GM12865 (cell line): ENCODE measurements at regions not wholly inside any gene's neighbourhood (a gene's known extent, or its start where the extent isn't known, plus 50 kb on each side); places are given as distances from the start of the nearest gene placed in this dataset.

Source experiments
- DNase-seq: peaks from one replicate; pipeline ENCODE4 v3.0.0; 2010; ENCODE audit warnings: low read depth
- H3K4me3 ChIP-seq: 2 replicates; pipeline ENCODE4 v1.5.1; 2011; ENCODE audit warnings: mild to moderate bottlenecking, low read depth, low read length, control low read depth
- CTCF ChIP-seq: IDR thresholded peaks from 2 replicates; pipeline ENCODE4 v1.5.1; 2011; ENCODE audit warnings: low read length, control low read depth, low read depth, inconsistent platforms; ENCODE audit not compliant: insufficient read depth; ENCODE audit errors: missing control alignments

GRCh38 chr12:124497658-124498057 lies 69.8 kb downstream of the NCOR2 start:
- H3K4me3 ChIP-seq, result no peak overlapping the region
- DNase-seq, result no peak
- TF ChIP-seq CTCF, result no peak

GRCh38 chr12:124497039-124497438 lies 70.4 kb downstream of the NCOR2 start:
- DNase-seq, result no peak

GRCh38 chr12:124496584-124496983 lies 70.8 kb downstream of the NCOR2 start:
- H3K4me3 ChIP-seq, result no peak overlapping the region
- DNase-seq, result peak; percentile 44
- TF ChIP-seq CTCF, result no peak

More at GRCh38 chr12:124497039-124497438, 70.4 kb downstream of the NCOR2 start:
- H3K4me3 ChIP-seq, result no peak overlapping the region
- no peak for TF ChIP-seq CTCF

- no peak for TF ChIP-seq CTCF
- H3K4me3 ChIP-seq, result no peak overlapping the region
- no peak for DNase-seq
These were observed 72.0 kb downstream of the NCOR2 start for GRCh38 chr12:124495194-124495983.

GRCh38 chr12:124494751-124495129 lies 72.7 kb downstream of the NCOR2 start:
- TF ChIP-seq CTCF, result no peak

GRCh38 chr12:124493809-124494750 lies 73.3 kb downstream of the NCOR2 start:
- no peak for TF ChIP-seq CTCF
- no peak overlapping the region for H3K4me3 ChIP-seq
- DNase-seq, result peak; percentile 94

More at GRCh38 chr12:124494751-124495129, 72.7 kb downstream of the NCOR2 start:
- H3K4me3 ChIP-seq, result no peak overlapping the region
- DNase-seq, result no peak
